Stimulated activated CD4-positive, alpha-beta T cell treated with anti-CD3 and anti-CD28 coated beads, TNF-alpha, amount 100 ng/mL, for 48 hours (primary cell): ENCODE measurements at regions not wholly inside any gene's neighbourhood (a gene's known extent, or its start where the extent isn't known, plus 50 kb on each side); places are given as distances from the start of the nearest gene placed in this dataset.

ENCODE experiments used
- DNase-seq, 3 donors: peaks; one replicate each; pipeline ENCODE4 v3.0.0-alpha.2; 2020; ENCODE audit warnings: low read depth in 3 of 3

DNA sequence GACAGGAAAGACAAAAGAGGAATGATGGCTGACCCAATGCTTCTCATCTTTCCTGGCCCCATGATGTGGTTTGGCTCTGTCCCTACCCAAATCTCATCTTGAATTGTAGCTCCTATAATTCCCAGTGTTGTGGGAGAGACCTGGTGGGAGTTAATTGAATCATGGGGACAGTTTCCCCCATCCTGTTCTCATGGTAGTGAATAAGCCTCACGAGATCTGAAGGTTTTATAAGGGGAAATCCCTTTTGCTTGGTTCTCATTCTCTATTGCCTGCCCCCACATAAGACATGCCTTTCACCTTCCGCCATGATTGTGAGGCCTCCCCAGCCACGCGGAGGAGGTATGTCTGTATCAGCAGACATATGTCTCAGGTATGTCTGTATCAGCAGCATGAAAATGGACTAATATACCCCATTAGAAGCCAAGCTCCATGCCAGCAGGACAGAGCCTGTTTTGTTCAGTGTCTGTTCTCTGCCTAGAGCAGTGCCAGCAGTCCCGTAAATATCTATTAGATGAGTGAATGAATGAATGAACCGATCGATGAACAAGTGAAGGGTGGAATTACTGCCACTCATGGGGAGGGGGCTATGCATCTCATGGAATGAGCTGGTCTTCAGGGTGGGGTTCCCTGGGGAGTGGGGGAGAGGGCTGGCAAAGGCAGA, 304.4 kb downstream of the SOX9 start:
- DNase-seq, result no peak

DNA sequence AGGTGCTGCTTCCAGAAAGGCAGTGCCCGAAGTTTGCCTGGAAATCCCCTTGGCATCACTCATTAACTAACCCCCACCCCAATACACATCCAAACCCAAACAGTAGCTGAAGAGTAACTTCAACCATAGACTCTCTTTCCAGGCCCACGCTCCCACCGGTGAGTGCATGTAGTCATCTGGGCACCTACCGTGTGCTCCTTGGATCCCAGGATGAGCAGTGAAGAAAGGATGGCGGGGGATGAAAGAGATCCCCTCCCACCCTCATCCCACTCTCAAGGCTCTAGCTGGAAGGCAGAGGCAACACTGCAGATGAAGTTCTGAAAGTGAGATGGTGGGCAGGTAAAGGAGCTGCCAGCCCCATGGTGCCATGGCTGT, 305.0 kb downstream of the SOX9 start:
- DNase-seq, result no peak

DNA sequence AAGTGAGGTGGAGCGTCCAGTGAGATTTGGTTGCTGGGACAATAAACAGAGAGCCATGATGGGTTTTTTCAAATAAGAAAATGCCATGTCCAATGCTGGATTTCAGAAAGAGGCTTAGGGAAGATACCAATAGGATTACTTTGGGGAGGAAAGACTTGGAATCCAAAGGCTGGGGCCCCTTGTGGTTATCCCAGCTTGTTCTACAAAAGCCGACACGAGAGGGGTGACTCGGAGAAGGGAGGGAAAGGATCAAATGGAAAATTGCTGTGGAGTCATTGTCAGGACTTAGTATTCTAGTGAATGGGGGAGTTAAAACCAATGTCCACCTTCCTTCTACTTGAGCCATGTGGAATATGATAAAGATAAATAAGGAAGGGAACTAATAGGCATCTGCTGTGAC, 305.5 kb downstream of the SOX9 start:
- no peak for DNase-seq

DNA sequence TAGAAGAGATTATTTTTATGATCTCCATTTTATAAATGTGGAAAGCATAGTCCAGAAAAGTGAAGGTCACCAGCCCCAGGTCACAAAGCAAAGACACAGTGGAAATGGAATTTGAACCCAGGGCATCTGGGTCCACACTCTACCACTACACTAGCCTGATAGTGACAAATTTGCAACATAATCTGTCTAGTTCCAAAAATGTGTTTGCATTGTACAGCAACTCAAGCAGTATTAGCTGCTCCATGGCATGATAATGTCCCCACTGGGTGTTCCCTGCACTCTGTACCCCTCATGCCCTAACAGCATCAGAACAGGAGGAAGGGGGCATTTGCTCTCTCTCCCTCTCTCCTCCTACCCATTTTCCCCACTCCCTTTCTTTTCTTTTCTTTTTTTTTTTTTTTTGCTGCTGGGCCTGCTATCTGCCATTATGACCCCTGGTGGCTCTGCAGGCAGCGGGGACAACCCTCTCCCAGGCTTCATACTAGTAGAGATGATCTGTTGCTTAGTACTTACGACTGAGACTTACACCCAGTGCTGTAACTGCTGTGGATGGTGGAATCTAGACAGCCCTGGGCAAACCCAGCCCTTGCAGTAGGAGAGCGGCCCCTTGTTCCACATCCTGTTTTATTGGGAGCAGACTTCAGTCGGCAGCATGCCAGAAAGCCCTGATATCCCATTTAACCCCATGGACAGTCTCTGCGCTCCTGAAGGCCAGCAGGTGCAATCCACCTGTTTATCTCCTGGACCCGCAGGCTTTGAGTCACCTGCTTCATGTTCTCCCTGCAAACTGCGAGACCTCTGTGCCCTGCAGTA, 306.3 kb downstream of the SOX9 start:
- DNase-seq, result no peak

DNA sequence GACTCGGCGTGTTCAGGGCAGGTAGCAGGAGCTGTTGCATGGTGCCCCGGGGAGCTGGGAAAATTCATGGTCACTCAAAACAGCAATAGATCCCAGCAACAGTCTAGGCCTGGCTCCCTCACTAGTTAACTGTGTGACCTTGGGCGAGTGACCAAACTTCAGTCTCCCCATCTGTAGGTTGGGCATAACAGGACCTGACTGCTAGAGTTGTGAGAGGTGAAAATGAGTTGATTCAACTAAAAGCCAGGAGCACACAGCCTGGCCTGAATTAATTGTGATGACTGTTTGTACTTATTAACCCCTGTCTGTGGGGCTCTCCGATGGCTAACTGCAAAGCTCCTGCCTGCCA, 306.9 kb downstream of the SOX9 start:
- no peak for DNase-seq

DNA sequence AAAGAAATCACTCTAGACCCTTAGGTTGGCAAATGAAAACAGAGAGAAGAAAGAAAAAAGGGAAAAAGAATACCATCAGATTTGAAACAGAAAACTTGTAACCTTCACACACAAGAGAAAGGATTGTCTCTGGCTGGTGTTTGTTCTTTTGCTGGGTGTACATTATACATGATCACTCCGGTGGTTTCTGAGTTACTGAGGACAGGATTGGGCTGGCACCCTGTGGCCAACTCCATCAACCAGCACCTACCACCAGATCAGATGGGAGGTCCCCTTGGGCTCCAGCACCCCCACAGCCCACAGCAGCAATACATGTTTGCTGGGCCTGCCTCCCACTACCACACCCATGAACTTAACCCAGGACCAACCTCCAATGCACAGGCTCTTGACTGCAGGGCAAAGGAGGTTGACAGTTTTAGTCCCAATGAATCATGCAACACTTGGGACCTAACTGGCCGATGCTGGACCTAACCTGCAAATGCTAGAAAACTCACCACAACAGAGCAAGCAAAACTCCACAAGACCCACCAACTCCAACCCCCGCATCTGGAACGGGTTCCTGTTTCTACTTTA, 308.3 kb downstream of the SOX9 start:
- no peak for DNase-seq

DNA sequence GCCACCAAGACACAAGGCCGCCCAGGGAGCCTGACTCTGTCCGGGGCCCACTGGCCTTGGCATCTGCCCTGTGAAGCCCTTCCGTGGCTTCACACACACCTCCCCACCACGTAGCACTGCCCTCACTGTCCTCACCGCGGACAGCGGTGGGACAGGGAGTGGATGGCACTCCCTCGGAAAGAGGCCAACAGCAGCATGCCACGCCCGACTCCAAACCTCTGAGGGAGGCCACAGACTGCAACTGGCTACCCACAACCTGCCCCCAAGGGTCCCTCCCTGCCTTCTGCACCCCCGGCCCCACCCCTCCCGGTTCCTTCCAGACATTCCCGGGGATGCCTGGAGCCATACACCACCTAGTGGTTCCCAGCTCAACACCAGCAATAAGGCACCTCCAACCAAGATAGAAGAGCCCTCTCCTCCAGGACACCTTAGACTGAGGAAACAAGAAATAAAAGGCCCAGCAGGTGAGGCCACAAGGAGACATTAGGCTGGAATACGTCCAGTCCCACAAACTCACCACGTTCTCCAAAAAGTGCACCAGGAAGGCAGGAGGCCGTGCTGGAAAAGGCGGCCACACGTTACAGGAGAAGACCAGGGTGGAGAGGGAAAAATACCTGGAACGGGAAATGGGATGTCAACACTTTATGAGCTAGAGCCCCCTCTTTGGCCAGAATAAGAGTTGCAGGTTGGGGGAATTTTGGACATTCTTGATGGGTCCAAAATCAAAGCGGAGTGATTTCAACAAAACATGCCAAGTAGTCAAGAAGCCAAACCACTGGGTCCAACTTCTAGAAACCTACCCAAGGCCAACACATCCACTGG, 310.0 kb downstream of the SOX9 start:
- DNase-seq, result no peak

DNA sequence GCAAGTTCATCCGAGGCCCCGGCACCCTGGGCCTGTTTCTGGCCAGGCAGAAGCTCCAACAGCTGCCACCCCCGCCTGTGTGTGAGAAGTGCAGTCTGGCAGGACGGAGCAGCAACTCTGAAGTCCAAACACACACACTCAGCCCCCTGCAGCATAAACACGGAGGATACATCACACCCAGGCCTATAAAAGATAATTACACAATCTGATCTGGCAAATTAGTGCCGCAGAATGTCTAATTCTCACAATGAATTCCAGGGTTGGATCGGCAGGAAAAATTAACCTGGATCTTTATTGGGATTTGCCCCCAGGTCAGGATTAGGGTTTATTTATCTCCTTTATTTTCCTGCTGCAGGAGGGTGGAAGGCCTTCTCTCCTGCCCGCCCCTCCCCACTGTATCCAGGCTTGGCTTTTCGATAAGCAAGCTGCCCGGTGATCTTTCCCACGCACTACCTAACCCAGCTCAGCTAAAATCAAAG, 311.4 kb downstream of the SOX9 start:
- no peak for DNase-seq

DNA sequence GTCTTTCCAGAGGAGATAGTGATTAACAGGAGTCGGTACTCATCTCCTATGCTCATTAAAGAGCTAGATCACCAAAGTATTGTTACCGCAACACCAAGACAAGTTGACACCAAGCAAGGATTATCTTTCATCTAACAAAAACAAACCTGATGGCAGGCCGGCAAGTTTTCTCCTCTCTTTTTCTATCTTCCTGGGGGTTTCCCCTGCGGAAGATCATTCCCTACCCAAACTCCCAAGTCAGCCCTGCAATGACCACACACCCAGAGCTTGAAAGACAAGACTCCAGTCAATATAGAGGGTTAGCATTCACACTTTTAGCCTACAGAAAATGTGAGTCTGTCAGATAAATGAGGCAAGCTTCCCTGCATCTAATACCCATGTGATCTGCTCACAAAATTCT, 312.1 kb downstream of the SOX9 start:
- no peak for DNase-seq

DNA sequence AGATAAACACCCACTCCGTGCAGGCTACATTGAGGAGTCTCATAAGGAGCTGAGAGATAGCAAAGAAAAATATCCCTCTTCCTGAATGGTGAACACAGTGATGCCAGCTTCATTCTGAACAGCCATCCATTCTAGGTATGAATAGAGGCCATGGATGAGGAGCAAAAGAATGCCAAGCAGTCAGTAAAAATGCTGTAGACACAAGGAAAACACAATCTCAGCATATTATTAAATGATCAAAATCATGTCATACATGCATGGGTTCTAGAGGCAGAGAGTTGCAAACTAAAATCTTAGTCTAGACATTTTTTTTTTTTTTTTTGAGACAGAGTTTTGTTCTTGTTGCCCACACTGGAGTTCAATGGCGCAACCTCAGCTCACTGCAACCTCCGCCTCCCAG, 313.0 kb downstream of the SOX9 start:
- DNase-seq, result no peak

DNA sequence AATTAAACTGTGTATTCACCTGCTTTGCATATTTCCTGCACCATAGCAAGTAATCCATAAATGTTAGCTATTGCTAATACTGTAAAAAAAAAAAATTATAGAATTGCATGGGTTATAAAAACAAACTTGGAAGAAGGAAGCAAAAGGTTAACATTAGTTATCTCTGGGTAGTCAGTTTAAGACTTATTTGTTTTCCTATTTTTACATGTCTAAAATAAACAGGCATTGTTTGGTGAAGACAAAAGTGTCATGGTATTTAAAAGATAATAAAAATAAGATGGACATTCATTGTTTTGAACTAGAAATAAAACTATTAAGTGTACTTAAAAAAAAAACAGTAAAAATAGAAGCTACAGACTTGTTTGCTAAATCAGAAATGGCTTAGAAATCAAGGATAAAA, 313.8 kb downstream of the SOX9 start:
- no peak for DNase-seq

DNA sequence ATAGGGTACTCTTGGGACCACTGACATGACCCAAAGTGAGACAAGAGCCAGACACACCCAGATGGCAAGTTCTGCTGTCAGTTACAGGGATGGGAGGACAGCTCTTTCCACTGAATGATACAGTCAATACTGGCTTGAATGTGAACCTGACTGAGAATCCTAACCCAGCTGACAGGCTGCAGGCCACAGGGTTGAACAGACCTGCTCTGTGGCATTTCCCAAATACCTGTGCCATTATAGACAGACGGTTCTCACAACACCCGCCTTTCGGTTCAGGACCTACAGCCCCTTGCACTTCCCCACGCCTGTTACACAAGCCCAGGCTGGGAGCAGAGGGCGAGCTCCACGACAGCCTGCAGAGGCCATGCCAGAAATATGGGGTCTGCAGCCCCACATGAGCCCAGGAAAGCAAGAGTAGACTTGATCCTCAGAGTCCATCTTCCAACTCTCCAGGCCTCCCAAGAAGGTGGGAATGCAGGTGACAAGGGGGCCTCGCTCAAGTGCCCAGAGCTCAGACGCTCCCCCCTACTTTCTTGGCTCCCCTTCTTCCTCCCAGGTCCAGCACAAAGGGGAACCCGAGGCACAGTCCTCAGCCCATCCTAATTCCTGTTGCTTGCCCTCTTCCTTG, 314.3 kb downstream of the SOX9 start:
- no peak for DNase-seq

DNA sequence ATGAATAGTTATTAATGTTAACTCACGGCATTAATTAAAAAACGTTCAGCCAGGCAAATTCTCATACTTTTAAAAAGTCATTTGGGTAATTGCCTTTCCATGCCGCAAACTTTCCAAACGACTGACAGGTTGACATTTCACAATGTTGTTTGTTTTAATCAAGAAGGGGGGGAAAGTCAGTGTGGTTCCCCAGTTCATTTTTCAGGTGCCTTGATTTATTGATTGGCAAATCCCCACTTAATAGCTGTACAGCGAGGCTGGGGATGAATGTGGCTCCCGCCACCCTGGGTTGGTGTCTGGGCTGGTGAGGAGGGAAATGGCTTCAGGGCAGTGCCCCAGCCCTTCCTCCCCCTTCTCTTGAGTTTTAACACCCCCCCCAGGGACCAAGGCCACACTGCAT, 318.0 kb downstream of the SOX9 start:
- DNase-seq, result no peak

DNA sequence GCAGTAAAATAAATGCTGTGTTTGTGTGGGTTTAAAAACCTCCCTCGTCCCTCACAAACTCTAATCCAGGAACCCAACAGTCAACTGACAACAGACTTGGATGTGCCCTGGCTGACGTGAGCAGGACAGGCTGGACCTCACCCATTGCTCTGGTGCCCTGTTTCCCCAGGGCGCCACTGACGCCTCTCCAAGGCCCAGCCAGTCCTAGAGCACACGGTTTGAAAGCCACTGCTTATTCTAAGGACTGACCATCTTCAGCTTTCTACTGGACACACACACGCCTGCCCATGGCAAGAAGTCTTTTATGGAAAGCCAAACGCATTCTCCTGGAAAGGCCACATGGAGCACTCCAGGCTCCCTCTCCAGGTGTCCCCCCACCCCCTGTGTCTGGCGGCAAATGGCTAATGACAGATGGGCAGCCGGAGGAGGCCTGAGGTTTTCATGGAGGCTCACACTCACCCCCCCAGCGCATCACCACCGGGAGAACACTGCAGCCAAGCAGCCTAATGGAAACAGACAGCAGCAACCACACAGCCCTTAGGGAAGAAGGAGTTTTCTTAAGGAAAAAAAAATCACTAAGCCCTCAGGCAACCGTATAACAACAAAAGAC, 319.2 kb downstream of the SOX9 start:
- DNase-seq, result no peak

DNA sequence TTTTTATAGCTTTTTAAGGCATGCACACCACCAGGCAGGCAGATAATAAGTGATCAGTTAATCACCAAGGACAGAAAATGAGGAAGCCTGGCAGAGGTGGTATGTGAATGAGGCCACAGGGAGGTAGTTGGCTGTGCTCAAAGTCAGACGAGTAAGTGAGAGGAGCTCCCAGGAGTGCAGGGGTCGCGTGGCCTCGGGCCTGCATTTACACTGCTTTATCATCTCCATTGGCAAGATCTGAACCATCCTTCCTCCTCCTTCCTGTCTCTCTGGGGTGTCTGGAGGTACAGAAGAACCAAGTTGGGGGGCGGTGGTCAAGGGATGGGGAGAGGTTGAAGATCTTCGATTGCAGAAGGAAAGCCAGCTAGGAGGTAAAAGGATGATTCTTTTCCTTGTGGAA, 320.1 kb downstream of the SOX9 start:
- DNase-seq, result no peak

DNA sequence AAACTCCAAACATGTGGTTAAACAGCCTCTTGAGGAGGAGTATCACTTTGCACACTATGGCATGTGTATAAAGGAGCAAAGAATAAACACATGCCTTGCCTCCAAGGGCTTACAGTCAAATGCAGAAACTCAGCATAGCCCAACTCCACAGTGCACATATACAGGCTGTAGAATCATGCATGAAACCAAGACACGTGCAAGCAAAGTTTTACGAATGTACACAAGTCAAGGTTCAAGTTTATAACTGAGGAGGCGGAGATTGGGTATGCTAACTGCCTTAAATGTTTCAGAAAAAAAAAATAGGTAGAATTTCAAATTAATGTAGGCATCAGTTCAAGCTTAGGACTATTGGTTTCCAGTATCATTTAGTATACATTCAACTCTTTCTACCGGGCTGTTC, 321.1 kb downstream of the SOX9 start:
- no peak for DNase-seq

DNA sequence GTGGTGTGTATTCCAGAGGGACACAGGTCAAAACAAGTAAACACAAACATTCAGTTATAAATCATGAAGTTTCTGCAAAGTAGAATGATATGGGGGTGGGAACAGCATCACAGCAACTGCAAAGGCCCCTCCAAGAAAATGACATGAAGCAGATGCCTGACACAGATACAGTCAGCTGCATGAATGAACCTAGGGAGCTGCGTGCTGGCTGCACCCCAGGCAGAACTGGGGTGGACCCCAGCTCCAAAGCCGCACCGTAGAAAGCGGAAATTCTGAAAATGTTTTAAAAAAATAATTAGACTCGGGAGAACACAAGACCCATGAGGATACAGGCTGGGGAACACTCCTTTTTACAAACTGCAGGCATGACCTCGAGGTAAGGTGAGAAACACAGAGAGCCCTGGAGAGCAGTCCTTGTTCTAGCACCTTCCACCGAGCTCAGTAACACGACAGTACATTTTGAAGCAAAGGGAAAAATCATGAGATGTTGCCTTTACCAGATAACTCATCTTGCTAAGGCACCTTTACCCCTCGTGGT, 323.8 kb downstream of the SOX9 start:
- no peak for DNase-seq

DNA sequence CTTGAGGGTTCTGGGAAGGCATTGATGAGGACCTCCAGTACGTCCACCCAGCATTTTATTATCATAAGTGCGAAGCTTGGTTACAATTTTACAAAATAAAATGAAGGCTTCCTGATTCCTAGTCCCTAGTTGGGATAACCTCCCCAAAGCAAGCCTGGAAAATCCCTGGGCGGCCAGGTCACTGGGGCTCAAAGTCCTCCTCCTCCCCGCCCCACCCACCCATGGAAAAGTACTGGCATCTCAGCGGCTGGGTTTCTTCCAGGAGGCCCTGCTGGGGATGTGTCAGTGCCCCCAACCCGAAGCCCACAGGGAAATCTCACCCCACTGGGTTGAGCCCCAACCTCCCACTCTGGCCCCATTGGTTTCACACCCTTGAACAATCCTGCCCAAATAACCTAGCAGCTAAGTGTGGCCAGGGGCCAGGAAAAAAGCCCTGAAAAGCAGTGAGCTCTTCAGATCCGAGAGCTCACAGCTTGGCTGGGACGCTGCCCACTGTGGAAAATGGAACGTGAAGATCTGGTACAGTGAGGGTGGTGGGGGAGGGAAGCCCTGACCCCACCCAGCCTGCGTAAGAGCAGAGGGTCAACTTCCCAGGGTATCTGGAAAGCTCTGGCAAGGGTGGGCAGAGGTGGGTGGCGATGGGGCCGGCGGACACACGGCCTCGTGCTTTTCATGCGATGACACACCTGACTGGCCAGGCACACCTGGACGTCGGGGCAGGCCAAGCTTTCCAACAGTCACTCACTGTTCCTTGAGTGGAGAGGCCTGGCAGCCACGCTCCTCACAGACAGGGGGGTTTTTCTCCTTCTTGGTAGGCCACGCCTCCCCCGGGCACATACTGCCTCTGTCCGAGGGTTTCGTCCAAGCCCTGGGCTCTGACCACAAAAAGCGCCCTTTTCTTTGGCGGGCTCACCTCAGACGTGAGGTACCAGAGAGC, 324.5 kb downstream of the SOX9 start:
- no peak for DNase-seq

DNA sequence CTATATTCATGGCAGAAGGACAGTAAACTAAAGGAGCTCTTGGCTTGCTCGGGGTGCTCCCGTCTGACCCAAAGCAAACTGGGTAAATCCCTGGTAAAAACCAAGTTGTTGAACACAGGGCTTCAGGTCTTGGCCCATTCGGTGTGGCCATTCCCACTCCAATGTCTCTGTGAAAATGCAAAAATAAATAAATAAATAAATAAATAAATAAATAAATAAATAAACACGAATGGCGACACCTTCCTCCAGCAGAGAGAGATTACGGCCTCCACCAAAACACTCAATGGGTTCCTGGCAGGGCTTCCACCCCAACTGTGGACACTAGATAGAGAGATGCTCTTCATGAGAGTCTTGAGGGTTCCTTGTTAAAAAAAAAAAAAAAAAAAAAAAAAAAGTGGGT, 325.3 kb downstream of the SOX9 start:
- DNase-seq, result no peak
